GM21526 (cell line): ENCODE measurements at regions not wholly inside any gene's neighbourhood (a gene's known extent, or its start where the extent isn't known, plus 50 kb on each side); places are given as distances from the start of the nearest gene placed in this dataset.

Experiments used
- ATAC-seq: cut with Tn5 transposase; IDR thresholded peaks from one replicate; pipeline ENCODE4 v1.9.1; 2021; ENCODE audit warnings: moderate library complexity; ENCODE audit not compliant: unreplicated experiment, low FRiP score

- ATAC-seq, result no peak
These were observed 427.2 kb downstream of the ZIC1 start for GRCh38 chr3:147836330-147836729.

GRCh38 chr3:147838652-147839051, 429.5 kb downstream of the ZIC1 start:
- no peak for ATAC-seq

GRCh38 chr3:147843331-147843730, 434.2 kb downstream of the ZIC1 start:
- ATAC-seq, result no peak

GRCh38 chr3:147846293-147846692, 437.1 kb downstream of the ZIC1 start:
- ATAC-seq, result no peak

GRCh38 chr3:147846854-147847478, 437.8 kb downstream of the ZIC1 start:
- no peak for ATAC-seq

- ATAC-seq, result no peak
These were observed 441.9 kb downstream of the ZIC1 start for GRCh38 chr3:147851062-147851461.

- no peak for ATAC-seq
These were observed 445.4 kb downstream of the ZIC1 start for GRCh38 chr3:147854542-147854941.

- no peak for ATAC-seq
These were observed 455.7 kb downstream of the ZIC1 start for GRCh38 chr3:147864754-147865354.

- ATAC-seq, result no peak
These were observed 457.4 kb downstream of the ZIC1 start for GRCh38 chr3:147866561-147866960.

- ATAC-seq, result no peak
These were observed 463.4 kb downstream of the ZIC1 start for GRCh38 chr3:147872568-147872967.

- ATAC-seq, result no peak
These were observed 466.3 kb downstream of the ZIC1 start for GRCh38 chr3:147875498-147875897.

- ATAC-seq, result no peak
These were observed 472.8 kb downstream of the ZIC1 start for GRCh38 chr3:147881933-147882332.

GRCh38 chr3:147886879-147887278, 477.7 kb downstream of the ZIC1 start:
- ATAC-seq, result no peak

GRCh38 chr3:147887797-147888196, 478.6 kb downstream of the ZIC1 start:
- ATAC-seq, result no peak

GRCh38 chr3:147890114-147890513, 480.9 kb downstream of the ZIC1 start:
- no peak for ATAC-seq

- ATAC-seq, result no peak
These were observed 486.3 kb downstream of the ZIC1 start for GRCh38 chr3:147895509-147895908.

GRCh38 chr3:147900851-147901250, 491.7 kb downstream of the ZIC1 start:
- ATAC-seq, result no peak

GRCh38 chr3:147903026-147903425, 493.9 kb downstream of the ZIC1 start:
- no peak for ATAC-seq

GRCh38 chr3:147904421-147904820, 495.3 kb downstream of the ZIC1 start:
- ATAC-seq, result no peak

GRCh38 chr3:147906285-147906684, 497.1 kb downstream of the ZIC1 start:
- no peak for ATAC-seq

GRCh38 chr3:147914532-147914931, 505.4 kb downstream of the ZIC1 start:
- no peak for ATAC-seq

GRCh38 chr3:147915057-147915456, 505.9 kb downstream of the ZIC1 start:
- ATAC-seq, result no peak

- ATAC-seq, result no peak
These were observed 510.3 kb downstream of the ZIC1 start for GRCh38 chr3:147919496-147919895.
